ENCODE measurements at regions not wholly inside any gene's neighbourhood (a gene's known extent, or its start where the extent isn't known, plus 50 kb on each side); places are given as distances from the start of the nearest gene placed in this dataset.
A peak's percentile ranks its signal among the peaks of the same experiment; 100 is the strongest.
"Not testable (repeated sequence)": the region's sequence is repeated elsewhere in the genome, so short reads cannot be mapped to it uniquely, and the experiment has no call there.

GRCh38 chr9:96062031-96062430, 186.5 kb downstream of the ERCC6L2 start:
- DNase-seq = no peak

DNA sequence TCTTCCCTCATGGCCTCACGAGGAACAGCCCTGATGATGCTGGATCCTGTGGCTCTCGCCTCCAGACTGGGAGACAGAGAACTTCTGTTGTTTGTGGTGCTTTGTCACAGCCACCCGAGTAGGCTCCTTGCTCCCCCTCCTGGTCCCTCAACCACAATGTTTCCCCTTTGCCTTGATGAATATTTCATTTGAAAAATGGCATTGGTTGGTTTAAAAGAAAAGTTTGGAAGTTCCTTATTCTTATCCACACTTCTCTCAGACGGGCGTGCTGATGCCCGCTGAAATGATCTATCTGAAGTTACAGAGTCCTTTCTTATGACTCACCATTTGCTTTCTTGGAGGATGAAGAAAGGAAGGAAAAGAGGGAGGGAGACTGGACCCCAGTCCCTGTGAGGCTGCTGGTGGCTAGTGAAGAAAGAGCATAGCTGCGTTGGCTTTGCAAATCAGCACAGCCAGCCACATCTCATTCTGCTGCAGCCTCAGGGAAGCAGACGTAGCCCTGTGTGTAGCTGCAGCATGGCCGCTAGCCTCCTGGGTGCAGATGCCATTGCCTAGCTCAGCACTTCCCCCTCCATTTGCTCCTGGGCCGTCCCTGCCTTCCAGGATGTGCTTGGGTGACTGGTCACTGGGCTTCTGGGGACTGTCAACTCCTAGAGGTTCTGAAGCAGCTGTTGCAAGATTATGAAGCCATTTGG, 185.9 kb downstream of the ERCC6L2 start:
- no peak for DNase-seq

- no peak for DNase-seq
Observed at GRCh38 chr9:96058218-96058617, 182.7 kb downstream of the ERCC6L2 start.

GRCh38 chr9:96057155-96057554, 181.7 kb downstream of the ERCC6L2 start:
- no peak for DNase-seq

DNA sequence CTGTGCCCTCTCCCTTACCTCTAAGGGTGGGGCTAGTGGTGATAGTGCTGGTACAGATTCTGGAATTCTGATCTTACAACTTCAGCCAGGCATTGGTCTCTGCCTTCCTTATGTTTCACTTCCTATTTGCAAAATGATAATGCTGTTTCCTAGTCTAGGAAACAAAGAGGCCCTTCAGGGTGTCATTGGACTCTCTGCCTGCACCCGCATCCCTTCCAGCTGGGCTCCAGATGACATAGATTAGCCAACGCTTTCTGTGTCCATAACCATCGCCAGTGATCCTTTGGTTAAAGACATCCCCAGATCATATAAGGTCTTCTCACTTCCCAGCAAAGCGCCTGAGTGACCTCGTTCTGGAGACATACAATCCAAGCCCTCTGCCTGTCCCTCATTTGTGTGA, 180.7 kb downstream of the ERCC6L2 start:
- DNase-seq = no peak

DNA sequence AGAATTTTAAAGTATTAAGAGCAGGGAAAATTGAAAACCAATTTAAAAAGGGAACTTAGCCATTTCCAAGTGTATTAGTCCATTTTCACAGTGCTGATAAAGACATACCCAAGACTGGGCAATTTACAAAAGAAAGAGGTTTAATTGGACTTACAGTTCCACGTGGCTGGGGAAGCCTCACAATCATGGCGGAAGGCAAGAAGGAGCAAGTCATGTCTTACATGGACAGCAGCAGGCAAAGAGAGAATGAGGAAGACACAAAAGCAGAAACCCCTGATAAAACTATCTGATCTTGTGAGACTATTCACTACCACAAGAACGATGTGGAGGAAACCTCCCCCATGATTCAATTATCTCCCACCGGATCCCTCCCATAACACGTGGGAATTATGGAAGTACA, 178.8 kb downstream of the ERCC6L2 start:
- not testable (repeated sequence) for DNase-seq

GRCh38 chr9:96052686-96053085, 177.2 kb downstream of the ERCC6L2 start:
- DNase-seq = no peak

GRCh38 chr9:96051423-96051822, 175.9 kb downstream of the ERCC6L2 start:
- no peak for DNase-seq

DNA sequence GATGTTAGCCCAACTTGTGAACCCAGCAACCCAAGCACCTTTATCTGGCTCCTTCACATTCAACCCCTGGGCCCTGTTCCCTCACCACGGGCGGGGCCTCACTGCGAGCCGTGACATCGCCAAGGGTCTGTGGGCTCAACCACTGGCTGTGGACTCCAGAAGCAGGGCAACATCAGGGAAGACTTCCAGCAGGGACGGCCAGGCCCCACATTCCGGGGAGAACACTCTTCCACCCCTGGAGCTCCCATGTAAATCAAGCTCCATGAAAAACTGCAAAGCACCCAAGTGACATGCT, 175.3 kb downstream of the ERCC6L2 start:
- no peak for DNase-seq

- no peak for DNase-seq
Observed at GRCh38 chr9:96050048-96050860, 174.8 kb downstream of the ERCC6L2 start.

DNA sequence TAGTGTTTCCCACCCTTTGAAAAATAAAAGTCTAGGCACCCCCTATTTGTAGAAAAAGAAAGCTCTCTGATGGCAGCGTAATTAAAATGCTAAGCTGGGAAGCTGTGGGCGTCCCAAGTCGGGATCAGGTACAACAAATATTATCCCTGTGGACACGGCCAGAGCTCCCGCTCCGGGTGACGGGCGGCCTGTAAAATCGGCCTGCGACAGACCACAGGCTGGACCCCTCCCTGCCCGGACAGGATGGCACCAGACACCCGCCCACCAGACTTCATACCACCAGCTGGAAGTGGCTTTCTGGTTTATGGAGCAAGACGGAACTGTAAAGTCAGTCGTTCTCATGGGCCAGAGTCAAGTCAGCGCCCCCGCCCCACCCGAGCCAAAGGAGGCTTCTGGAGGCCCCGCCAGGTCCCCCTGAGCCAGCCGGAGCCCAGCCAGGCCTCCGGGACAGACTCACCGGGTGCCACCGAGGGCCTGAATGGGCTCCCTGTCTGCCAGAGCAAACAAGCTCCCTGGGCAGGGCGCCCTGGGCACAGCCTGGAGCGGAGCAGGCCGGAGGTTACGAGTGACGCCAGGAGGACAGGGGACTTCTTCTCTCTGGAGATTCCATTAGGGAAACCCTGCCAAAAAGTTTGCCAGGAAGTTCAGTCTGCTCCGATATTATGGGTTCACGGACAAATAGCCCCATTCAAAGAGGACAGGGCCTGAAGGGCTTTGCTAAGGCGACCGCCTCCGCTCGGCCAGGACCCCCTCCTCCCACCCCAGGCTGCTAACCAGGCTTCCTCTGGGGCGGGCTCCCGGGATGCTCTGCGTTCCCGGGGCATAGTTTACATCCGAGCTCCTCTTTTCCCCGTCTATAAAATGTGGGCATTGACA, 173.7 kb downstream of the ERCC6L2 start:
- DNase-seq = no peak

GRCh38 chr9:96048104-96048955, 172.8 kb downstream of the ERCC6L2 start:
- DNase-seq = no peak

GRCh38 chr9:96047741-96048103, 172.2 kb downstream of the ERCC6L2 start:
- no peak for DNase-seq

DNA sequence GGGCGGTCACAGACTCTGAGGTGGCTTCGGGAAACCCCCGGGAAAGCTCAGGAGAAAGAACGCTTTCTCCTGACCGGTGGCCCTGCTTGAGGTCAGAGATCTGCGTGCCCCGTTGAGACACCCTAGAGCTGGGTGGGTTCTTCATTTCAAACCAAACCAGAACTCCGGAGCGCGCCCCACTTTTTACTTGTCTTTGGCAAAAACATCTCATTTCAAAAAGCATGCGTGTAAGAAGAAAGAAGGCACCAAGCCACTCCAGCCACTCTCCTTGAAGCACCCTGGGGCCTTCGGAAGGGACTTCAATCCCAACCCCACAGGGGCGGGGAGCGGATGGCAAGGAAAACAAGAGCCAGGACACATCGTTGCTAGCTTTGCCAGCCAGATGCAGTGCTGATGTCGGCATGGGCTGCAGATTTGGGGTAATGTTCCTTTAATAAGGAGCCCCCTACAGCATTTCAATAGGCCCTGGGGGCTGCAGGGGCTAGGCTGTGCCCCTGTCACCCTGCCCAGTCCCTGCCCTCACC, 171.7 kb downstream of the ERCC6L2 start:
- DNase-seq = no peak

- DNase-seq = no peak
Observed at GRCh38 chr9:96045811-96046210, 170.3 kb downstream of the ERCC6L2 start.

DNA sequence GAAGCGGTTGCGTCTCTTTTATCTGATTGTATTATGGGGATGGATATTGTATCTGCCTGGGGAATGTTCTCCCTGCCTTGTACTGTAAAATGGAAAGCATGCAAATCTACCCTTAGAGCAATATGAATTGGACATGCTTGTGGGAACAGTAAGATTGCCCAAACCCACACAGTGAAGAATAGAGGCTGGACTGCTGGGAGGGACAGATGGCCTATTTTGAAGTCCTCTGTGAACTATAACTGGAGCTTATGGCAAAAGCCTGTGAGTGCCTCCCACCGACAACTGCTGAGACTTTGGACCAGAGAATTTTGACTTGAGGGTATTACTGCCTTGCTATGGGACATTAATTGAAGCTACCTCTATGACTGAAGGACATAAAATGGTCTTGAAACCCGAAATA, 168.9 kb downstream of the ERCC6L2 start:
- DNase-seq = no peak

- DNase-seq = peak; percentile 18
Observed at GRCh38 chr9:96040591-96041461, 165.3 kb downstream of the ERCC6L2 start.

GRCh38 chr9:96038914-96039313, 163.4 kb downstream of the ERCC6L2 start:
- DNase-seq = no peak

DNA sequence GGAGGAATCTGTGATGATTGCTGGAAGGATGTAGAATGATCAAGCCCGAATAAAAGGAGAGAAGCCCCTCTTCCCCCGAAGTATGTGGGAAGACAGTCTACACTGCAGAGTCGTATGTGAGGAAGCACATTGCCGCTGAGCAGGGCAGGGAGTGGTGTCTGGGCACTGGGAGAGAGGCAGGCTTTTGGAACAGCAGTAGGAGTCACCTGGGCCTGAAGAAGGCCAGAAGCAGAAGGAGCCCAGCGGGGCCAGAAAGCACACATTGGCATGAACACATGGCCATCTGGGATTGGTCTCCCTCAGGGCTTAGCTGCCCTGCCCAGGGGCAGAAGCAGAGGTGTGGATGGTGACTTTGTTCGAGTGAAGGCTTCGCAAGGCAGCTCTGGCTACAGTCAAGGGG, 162.8 kb downstream of the ERCC6L2 start:
- DNase-seq = no peak

DNA sequence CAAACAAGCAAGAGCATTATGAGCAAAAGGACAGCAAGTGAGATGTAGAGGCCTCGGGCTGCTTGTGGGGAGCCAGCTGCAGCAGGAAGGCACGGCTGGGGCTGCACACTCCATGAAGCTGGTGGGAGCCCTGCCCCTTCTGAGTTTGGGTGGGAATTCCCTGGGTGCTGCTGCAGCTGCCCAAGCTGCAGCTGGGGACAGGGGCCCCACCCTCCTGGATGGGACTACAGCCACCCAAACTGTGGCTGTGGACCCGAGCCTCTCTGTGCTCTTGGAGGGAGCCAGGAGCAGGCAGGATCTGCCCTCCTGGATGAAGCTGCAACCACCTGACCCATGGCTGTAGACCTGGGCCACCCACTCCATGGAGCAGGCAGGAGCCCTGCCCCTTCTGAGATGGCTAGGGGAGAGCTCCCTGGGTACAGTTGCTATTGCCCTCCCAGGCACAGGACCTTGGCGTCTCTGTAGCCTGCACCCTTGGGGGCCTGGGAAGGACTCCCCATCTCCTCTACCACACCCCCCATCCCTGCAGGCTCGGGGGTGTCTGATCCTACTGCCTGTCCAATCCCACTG, 159.1 kb downstream of the ERCC6L2 start:
- DNase-seq = no peak

GRCh38 chr9:96033896-96034295, 158.4 kb downstream of the ERCC6L2 start:
- DNase-seq = no peak

All from NCI-H774 (cell line).